Glutamatergic neuron (in vitro differentiated cells): ENCODE measurements at regions not wholly inside any gene's neighbourhood (a gene's known extent, or its start where the extent isn't known, plus 50 kb on each side); places are given as distances from the start of the nearest gene placed in this dataset.

ENCODE experiments used
- DNase-seq: peaks from one replicate; pipeline ENCODE4 v3.0.0; 2022
- H3K27ac Mint-ChIP-seq: one replicate; pipeline ENCODE4 v1.8.0; 2020; ENCODE audit warnings: mild to moderate bottlenecking, mixed read lengths, inconsistent platforms; ENCODE audit not compliant: unreplicated experiment
- H3K27me3 Mint-ChIP-seq: one replicate; pipeline ENCODE4 v1.8.0; 2020; ENCODE audit warnings: mild to moderate bottlenecking, moderate library complexity, mixed read lengths, inconsistent platforms; ENCODE audit not compliant: unreplicated experiment
- H3K36me3 Mint-ChIP-seq: one replicate; pipeline ENCODE4 v1.8.0; 2020; ENCODE audit warnings: mild to moderate bottlenecking, mixed read lengths, inconsistent platforms; ENCODE audit not compliant: unreplicated experiment
- H3K4me1 Mint-ChIP-seq: one replicate; pipeline ENCODE4 v1.8.0; 2020; ENCODE audit warnings: mild to moderate bottlenecking, low read depth, mixed read lengths, inconsistent platforms; ENCODE audit not compliant: unreplicated experiment
- H3K4me3 Mint-ChIP-seq: one replicate; pipeline ENCODE4 v1.8.0; 2020; ENCODE audit warnings: mild to moderate bottlenecking, mixed read lengths, inconsistent platforms; ENCODE audit not compliant: unreplicated experiment
- H3K9me3 Mint-ChIP-seq: one replicate; pipeline ENCODE4 v1.8.0; 2020; ENCODE audit warnings: mild to moderate bottlenecking, moderate library complexity, mixed read lengths, inconsistent platforms; ENCODE audit not compliant: unreplicated experiment
- TF ChIP-seq, protein P1 (sequence below): fragments of 200-600 bp; sonication (generic); IDR thresholded peaks from one replicate; pipeline ENCODE4 v1.5.0; 2021; ENCODE audit not compliant: partially characterized antibody, unreplicated experiment

DNA sequence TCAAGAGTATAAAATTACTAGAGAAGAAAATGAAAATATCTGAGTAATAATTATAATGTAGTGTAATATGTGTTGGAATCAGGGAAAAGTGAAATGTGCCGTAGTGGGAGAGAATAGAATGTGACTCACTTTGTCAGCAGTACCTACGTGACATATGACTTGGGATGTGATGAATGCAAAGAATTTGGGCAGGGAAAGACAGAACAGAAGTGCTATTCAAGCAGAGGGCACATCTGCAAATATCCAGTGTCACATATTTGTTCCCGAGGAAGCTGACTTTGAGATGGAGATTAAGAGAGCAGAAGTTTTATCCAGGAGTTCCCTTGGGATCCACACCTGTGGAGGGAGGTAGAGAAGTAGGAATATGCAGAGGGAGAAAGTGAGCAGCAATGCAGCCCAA lies 69.3 kb upstream of the HS3ST1 start:
- no peak for DNase-seq
- Mint-ChIP-seq H3K4me3 (no peak overlapping the region), H3K36me3 (no peaks in the 10 kb centered on the region), H3K4me1 (peaks cover 10% of the 10 kb centered on the region), H3K9me3 (peaks cover 3% of the 10 kb centered on the region), H3K27ac (no peak overlapping the region), H3K27me3 (peaks cover 2% of the 10 kb centered on the region)
- TF ChIP-seq, protein P1, sequence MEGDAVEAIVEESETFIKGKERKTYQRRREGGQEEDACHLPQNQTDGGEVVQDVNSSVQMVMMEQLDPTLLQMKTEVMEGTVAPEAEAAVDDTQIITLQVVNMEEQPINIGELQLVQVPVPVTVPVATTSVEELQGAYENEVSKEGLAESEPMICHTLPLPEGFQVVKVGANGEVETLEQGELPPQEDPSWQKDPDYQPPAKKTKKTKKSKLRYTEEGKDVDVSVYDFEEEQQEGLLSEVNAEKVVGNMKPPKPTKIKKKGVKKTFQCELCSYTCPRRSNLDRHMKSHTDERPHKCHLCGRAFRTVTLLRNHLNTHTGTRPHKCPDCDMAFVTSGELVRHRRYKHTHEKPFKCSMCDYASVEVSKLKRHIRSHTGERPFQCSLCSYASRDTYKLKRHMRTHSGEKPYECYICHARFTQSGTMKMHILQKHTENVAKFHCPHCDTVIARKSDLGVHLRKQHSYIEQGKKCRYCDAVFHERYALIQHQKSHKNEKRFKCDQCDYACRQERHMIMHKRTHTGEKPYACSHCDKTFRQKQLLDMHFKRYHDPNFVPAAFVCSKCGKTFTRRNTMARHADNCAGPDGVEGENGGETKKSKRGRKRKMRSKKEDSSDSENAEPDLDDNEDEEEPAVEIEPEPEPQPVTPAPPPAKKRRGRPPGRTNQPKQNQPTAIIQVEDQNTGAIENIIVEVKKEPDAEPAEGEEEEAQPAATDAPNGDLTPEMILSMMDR = no peak

GRCh38 chr4:11497212-11497806 lies 68.6 kb upstream of the HS3ST1 start:
- Mint-ChIP-seq H3K4me1 (peaks cover 6% of the 10 kb centered on the region), H3K27me3 (no peaks in the 10 kb centered on the region), H3K9me3 (peaks cover 3% of the 10 kb centered on the region), H3K36me3 (no peaks in the 10 kb centered on the region), H3K4me3 (no peak overlapping the region), H3K27ac (no peak overlapping the region)
- TF ChIP-seq, protein P1 = no peak
- no peak for DNase-seq

- H3K4me1 Mint-ChIP-seq = peaks cover 6% of the 10 kb centered on the region
- no peaks in the 10 kb centered on the region for H3K36me3 Mint-ChIP-seq
- no peaks in the 10 kb centered on the region for H3K27me3 Mint-ChIP-seq
- H3K27ac Mint-ChIP-seq = no peak overlapping the region
- TF ChIP-seq, protein P1 = no peak
- no peak overlapping the region for H3K4me3 Mint-ChIP-seq
- no peak for DNase-seq
- no peaks in the 10 kb centered on the region for H3K9me3 Mint-ChIP-seq
Measured at GRCh38 chr4:11496351-11496829, 67.7 kb upstream of the HS3ST1 start.

- no peaks in the 10 kb centered on the region for H3K36me3 Mint-ChIP-seq
- no peak overlapping the region for H3K27ac Mint-ChIP-seq
- H3K9me3 Mint-ChIP-seq = no peaks in the 10 kb centered on the region
- H3K4me3 Mint-ChIP-seq = no peak overlapping the region
- TF ChIP-seq, protein P1 = no peak
- H3K4me1 Mint-ChIP-seq = peaks cover 6% of the 10 kb centered on the region
- no peaks in the 10 kb centered on the region for H3K27me3 Mint-ChIP-seq
- DNase-seq = no peak
Measured at GRCh38 chr4:11495818-11496217, 67.1 kb upstream of the HS3ST1 start.

- H3K9me3 Mint-ChIP-seq = no peaks in the 10 kb centered on the region
- peaks cover 6% of the 10 kb centered on the region for H3K4me1 Mint-ChIP-seq
- no peak overlapping the region for H3K4me3 Mint-ChIP-seq
- H3K36me3 Mint-ChIP-seq = no peaks in the 10 kb centered on the region
- TF ChIP-seq, protein P1 = no peak
- no peaks in the 10 kb centered on the region for H3K27me3 Mint-ChIP-seq
- no peak overlapping the region for H3K27ac Mint-ChIP-seq
- no peak for DNase-seq
Measured at GRCh38 chr4:11495291-11495690, 66.6 kb upstream of the HS3ST1 start.
